ENCODE measurements at regions not wholly inside any gene's neighbourhood (a gene's known extent, or its start where the extent isn't known, plus 50 kb on each side); places are given as distances from the start of the nearest gene placed in this dataset.

DNA sequence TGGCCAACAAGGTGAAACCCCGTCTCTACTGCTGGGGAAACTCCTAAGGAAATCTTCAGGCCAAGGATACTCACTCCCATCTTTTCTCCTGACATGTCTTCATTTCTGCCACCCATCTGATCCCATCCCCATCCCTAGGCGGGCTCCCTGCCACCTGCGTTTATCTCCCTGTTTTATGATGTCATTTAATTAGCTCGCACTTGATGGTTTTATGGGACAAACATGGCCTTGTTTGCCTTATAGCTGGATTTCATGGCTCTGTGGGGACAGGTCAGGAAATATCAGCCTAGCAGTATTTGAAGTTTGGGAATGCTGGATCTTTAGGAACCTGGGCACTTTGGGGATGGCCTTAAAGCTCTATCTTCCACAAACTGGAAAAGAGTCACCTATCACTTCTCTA is 88.5 kb upstream of the CISTR start:
- H3K4me1 Mint-ChIP-seq = peaks cover 4% of the 10 kb centered on the region
- no peak overlapping the region for H3K4me3 Mint-ChIP-seq
- TF ChIP-seq, protein P1, sequence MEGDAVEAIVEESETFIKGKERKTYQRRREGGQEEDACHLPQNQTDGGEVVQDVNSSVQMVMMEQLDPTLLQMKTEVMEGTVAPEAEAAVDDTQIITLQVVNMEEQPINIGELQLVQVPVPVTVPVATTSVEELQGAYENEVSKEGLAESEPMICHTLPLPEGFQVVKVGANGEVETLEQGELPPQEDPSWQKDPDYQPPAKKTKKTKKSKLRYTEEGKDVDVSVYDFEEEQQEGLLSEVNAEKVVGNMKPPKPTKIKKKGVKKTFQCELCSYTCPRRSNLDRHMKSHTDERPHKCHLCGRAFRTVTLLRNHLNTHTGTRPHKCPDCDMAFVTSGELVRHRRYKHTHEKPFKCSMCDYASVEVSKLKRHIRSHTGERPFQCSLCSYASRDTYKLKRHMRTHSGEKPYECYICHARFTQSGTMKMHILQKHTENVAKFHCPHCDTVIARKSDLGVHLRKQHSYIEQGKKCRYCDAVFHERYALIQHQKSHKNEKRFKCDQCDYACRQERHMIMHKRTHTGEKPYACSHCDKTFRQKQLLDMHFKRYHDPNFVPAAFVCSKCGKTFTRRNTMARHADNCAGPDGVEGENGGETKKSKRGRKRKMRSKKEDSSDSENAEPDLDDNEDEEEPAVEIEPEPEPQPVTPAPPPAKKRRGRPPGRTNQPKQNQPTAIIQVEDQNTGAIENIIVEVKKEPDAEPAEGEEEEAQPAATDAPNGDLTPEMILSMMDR (IDR thresholded peaks at IDR 0.05; ENCODE audit: unreplicated experiment in 3 of 3) = no peak
- H3K27me3 Mint-ChIP-seq (ENCODE audit: low read depth) = peaks cover 73% of the 10 kb centered on the region
- no peak overlapping the region for H3K27ac Mint-ChIP-seq
- H3K36me3 Mint-ChIP-seq (ENCODE audit: low read depth) = no peaks in the 10 kb centered on the region
- H3K9me3 Mint-ChIP-seq = no peaks in the 10 kb centered on the region

DNA sequence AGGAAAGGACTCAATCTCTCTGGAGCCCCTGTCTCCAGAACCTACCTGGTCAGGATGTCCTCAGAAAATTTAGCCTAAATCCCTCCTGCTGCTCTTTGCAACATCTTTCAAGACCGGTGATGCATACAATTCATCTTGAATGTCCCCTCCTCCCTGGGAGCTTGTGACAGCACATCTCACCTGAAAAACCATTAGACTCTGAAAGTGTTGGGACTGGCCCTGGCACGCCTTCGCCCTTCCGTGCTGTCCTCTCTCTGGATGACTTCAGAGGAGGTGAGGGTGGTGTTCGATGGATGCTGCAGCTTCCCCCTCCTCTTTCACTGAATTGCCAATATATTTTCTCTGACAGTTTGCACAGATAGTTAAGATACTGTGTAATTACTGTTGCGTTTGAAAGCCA is 90.9 kb upstream of the CISTR start:
- H3K9me3 Mint-ChIP-seq = no peaks in the 10 kb centered on the region
- TF ChIP-seq, protein P1 (IDR thresholded peaks at IDR 0.05; ENCODE audit: unreplicated experiment in 3 of 3) = no peak
- peaks cover 68% of the 10 kb centered on the region for H3K27me3 Mint-ChIP-seq (ENCODE audit: low read depth)
- no peak overlapping the region for H3K27ac Mint-ChIP-seq
- H3K36me3 Mint-ChIP-seq (ENCODE audit: low read depth) = no peaks in the 10 kb centered on the region
- peaks cover 4% of the 10 kb centered on the region for H3K4me1 Mint-ChIP-seq
- no peak overlapping the region for H3K4me3 Mint-ChIP-seq

DNA sequence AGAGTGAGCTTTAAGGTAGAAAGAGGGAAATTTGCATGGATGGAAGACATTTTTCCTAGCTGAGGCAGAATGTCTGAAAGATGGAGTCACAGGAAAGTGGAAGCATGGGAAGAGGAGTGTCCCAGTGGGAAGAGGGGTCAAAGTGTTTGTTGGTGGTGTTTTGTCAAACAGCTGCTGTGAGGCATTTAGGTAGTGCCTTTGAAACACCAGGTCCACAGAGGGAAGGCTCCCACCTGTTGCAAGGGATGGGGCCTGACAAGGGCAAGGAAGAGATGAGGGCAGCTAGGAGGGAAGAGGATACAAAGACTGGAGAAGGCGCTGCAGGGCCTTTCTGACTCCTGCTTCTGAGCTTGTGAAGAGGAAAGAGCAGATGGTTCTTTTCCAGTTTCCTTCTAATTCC is 91.8 kb upstream of the CISTR start:
- H3K4me1 Mint-ChIP-seq = peaks cover 4% of the 10 kb centered on the region
- H3K36me3 Mint-ChIP-seq (ENCODE audit: low read depth) = no peaks in the 10 kb centered on the region
- H3K9me3 Mint-ChIP-seq = no peaks in the 10 kb centered on the region

DNA sequence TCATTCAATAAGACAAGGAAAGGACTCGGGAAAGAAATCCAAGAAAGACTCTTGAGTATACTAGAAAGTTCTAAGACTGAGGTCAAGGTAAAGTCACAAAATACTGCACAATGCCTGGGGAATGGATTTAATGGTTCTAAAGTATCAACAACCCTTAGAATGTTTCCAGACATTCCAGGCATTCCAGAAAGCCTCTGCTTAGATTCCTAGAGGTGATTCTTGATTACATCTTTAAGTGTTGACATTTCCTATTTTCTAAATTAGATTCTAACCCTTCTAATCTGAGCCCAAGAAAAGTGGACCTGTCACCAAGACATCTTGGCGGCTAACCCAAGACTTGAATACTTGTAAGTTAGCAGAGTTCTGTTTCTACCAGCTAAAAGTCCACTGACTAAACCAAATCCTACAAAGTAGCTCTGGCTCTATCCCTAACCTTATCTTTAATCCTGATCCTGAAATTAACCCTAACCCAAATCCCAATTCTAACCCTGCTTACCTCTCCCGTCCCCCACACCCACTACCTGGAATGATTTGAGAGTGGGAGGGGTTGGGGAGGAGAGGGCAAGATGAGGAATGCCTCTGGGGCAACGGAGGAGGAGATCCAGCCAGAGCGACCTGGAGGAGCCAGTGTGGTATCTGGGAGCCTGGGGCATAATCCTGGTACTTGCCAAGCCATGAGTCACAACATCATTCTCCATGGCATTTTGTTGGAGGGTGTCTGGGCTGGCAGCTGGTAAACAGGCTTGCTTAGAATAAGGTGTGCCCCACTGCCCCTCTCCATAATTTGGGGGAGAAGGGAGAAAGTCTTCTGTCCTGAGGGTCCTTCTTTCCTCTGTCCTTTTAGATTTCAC is 93.4 kb upstream of the HOXC13 start:
- Mint-ChIP-seq H3K36me3 (ENCODE audit: low read depth) (no peaks in the 10 kb centered on the region), H3K27ac (no peak overlapping the region), H3K9me3 (no peaks in the 10 kb centered on the region), H3K4me1 (peaks cover 4% of the 10 kb centered on the region), H3K27me3 (ENCODE audit: low read depth) (peaks cover 77% of the 10 kb centered on the region), H3K4me3 (no peak overlapping the region)
- TF ChIP-seq, protein P1 (IDR thresholded peaks at IDR 0.05; ENCODE audit: unreplicated experiment in 3 of 3) = no peak

More for the DNA sequence above, 91.8 kb upstream of the CISTR start:
- Mint-ChIP-seq H3K4me3 (no peak overlapping the region), H3K27me3 (ENCODE audit: low read depth) (peaks cover 73% of the 10 kb centered on the region), H3K27ac (no peak overlapping the region)
- TF ChIP-seq, protein P1 (IDR thresholded peaks at IDR 0.05; ENCODE audit: unreplicated experiment in 3 of 3) = no peak

DNA sequence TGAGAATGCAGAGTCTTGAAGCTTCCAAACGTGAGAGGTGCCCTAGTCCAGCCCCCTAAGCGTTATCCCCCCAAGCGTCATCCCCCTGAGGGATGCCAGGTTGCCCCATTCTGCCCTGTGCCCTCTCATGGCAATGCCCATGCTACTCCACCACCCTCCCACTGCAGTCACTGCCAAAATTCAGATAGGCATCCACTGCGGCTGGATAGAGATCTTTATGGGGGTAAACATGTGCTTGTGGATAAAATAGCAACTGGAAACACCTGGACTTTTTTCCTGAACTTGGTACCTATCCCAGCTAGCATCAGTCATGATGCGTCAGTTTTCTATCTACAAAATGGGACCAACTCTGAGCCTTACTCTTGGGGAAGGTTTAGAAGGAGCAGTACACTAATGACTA is 92.7 kb upstream of the HOXC13 start:
- H3K4me1 Mint-ChIP-seq = peaks cover 4% of the 10 kb centered on the region
- TF ChIP-seq, protein P1 (IDR thresholded peaks at IDR 0.05; ENCODE audit: unreplicated experiment in 3 of 3) = no peak
- H3K4me3 Mint-ChIP-seq = no peak overlapping the region
- H3K9me3 Mint-ChIP-seq = no peaks in the 10 kb centered on the region
- peaks cover 82% of the 10 kb centered on the region for H3K27me3 Mint-ChIP-seq (ENCODE audit: low read depth)
- no peak overlapping the region for H3K27ac Mint-ChIP-seq
- H3K36me3 Mint-ChIP-seq (ENCODE audit: low read depth) = no peaks in the 10 kb centered on the region

DNA sequence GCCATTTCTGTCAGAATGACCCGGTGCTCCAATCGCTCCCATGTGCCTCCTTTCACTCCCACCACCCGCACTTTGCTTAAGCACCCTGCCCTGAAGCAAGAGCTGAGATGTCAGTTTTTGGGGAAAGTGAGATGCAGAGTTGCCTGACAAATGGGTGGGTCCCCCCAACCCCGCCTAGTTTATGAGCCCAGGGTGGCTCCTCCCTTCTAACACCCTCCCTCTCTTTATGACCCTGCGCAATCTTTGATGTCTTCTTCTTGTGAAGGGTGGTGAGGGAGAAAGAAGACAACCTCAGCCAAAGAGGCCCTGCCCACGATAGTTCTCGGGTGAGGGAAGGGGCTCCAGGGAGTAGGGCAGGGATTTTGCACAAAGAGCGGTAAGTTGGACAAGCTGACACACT is 89.5 kb upstream of the HOXC13 start:
- Mint-ChIP-seq H3K4me1 (no peaks in the 10 kb centered on the region), H3K27me3 (ENCODE audit: low read depth) (peaks cover 70% of the 10 kb centered on the region), H3K36me3 (ENCODE audit: low read depth) (no peaks in the 10 kb centered on the region), H3K27ac (no peak overlapping the region), H3K9me3 (no peaks in the 10 kb centered on the region), H3K4me3 (no peak overlapping the region)
- TF ChIP-seq, protein P1 (IDR thresholded peaks at IDR 0.05; ENCODE audit: unreplicated experiment in 3 of 3) = no peak
